GM08714 (cell line): ENCODE measurements at regions not wholly inside any gene's neighbourhood (a gene's known extent, or its start where the extent isn't known, plus 50 kb on each side); places are given as distances from the start of the nearest gene placed in this dataset.

Experiments
- H3K4me3 ChIP-seq: fragments of 200-500 bp; sonication (Bioruptor generic); 2 replicates; pipeline ENCODE4 v1.5.1; 2014; ENCODE audit warnings: mild to moderate bottlenecking, low read length, inconsistent platforms
- ZNF274 ChIP-seq: IDR thresholded peaks from 2 replicates; pipeline ENCODE4 v1.6.1; 2012; ENCODE audit warnings: mild to moderate bottlenecking, low read depth, low read length

GRCh38 chr19:46928951-46929350 lies 68.2 kb downstream of the ARHGAP35 start:
- no peak overlapping the region for H3K4me3 ChIP-seq
- no peak for TF ChIP-seq ZNF274

- H3K4me3 ChIP-seq, result no peak overlapping the region
- no peak for TF ChIP-seq ZNF274
These were observed 70.4 kb downstream of the ARHGAP35 start for GRCh38 chr19:46931202-46931601.

GRCh38 chr19:46932346-46932745 lies 71.5 kb downstream of the ARHGAP35 start:
- no peak overlapping the region for H3K4me3 ChIP-seq
- TF ChIP-seq ZNF274, result no peak

GRCh38 chr19:46935066-46935663 lies 74.4 kb downstream of the ARHGAP35 start:
- no peak overlapping the region for H3K4me3 ChIP-seq
- TF ChIP-seq ZNF274, result no peak

- H3K4me3 ChIP-seq, result no peak overlapping the region
- no peak for TF ChIP-seq ZNF274
These were observed 76.3 kb upstream of the NPAS1 start for GRCh38 chr19:46943150-46943946.

GRCh38 chr19:46944123-46944748 lies 75.4 kb upstream of the NPAS1 start:
- no peak overlapping the region for H3K4me3 ChIP-seq
- no peak for TF ChIP-seq ZNF274

- no peak overlapping the region for H3K4me3 ChIP-seq
- TF ChIP-seq ZNF274, result no peak
These were observed 74.6 kb upstream of the NPAS1 start for GRCh38 chr19:46944918-46945628.

GRCh38 chr19:46945694-46946489 lies 73.7 kb upstream of the NPAS1 start:
- no peak for TF ChIP-seq ZNF274
- H3K4me3 ChIP-seq, result no peak overlapping the region

GRCh38 chr19:46946611-46947238 lies 72.9 kb upstream of the NPAS1 start:
- no peak overlapping the region for H3K4me3 ChIP-seq
- no peak for TF ChIP-seq ZNF274

GRCh38 chr19:46947866-46948265 lies 71.8 kb upstream of the NPAS1 start:
- no peak overlapping the region for H3K4me3 ChIP-seq
- no peak for TF ChIP-seq ZNF274

GRCh38 chr19:46950526-46951170 lies 69.0 kb upstream of the NPAS1 start:
- no peak for TF ChIP-seq ZNF274
- H3K4me3 ChIP-seq, result no peak overlapping the region

- H3K4me3 ChIP-seq, result no peak overlapping the region
- TF ChIP-seq ZNF274, result no peak
These were observed 68.3 kb upstream of the NPAS1 start for GRCh38 chr19:46951171-46951986.
